Gastroesophageal sphincter (tissue), 3 donors: ENCODE measurements at regions not wholly inside any gene's neighbourhood (a gene's known extent, or its start where the extent isn't known, plus 50 kb on each side); places are given as distances from the start of the nearest gene placed in this dataset.

Experiments used
- CTCF ChIP-seq, 4 experiments: fragments of 200-600 bp in 2 of 4; fragments of 450-650 bp in 2 of 4; sonication (generic) in 1 of 4; IDR thresholded peaks; one replicate each; pipeline ENCODE4 v1.5.1; 2017 to 2019; ENCODE audit warnings: antibody characterized with exemption in 4 of 4, mild to moderate bottlenecking in 2 of 4, moderate library complexity in 2 of 4
- POLR2A ChIP-seq, 2 donors: fragments of 450-650 bp; IDR thresholded peaks; one replicate each; pipeline ENCODE4 v1.6.1; 2017; ENCODE audit warnings: antibody characterized with exemption in 2 of 2, mild to moderate bottlenecking in 2 of 2, moderate library complexity in 1 of 2
- POLR2AphosphoS5 ChIP-seq: sonication (generic); formaldehyde crosslinking; IDR thresholded peaks from one replicate; pipeline ENCODE4 v1.6.1; 2017; ENCODE audit warnings: antibody characterized with exemption

GRCh38 chr9:18014556-18014955 is 435.7 kb downstream of the SH3GL2 start:
- no peak for TF ChIP-seq CTCF (IDR thresholded peaks at IDR 0.05)
- no peak for TF ChIP-seq POLR2AphosphoS5
- no peak for TF ChIP-seq POLR2A (IDR thresholded peaks at IDR 0.05)
